Left renal pelvis (tissue), 4 donors: ENCODE measurements at regions not wholly inside any gene's neighbourhood (a gene's known extent, or its start where the extent isn't known, plus 50 kb on each side); places are given as distances from the start of the nearest gene placed in this dataset.
A peak's percentile ranks its signal among the peaks of the same experiment; 100 is the strongest.

Experiments used
- DNase-seq, 4 donors: peaks; one replicate each; pipeline ENCODE4 v3.0.0-alpha.2; 2013; ENCODE audit warnings: low read depth in 4 of 4, low spot score in 3 of 4

DNA sequence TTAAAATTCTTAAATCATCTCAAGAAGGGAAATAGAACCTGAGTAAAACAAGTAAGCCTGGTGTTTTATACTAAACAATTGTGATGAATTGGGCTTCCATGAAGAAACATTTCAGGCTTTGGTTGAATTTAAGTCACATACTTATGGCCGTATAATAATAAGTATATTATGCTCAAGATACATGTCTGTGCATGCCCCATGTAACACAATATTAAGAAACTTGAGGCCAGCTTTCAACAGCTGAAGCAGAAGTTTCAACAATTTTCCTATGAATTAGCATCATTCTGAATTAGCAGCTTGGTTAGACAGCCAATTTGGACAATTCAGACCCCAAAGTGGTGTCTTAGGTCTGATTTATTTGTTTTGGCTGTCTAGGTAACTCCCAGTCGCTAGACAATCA, 243.7 kb downstream of the MYLK4 start:
- no peak for DNase-seq

GRCh38 chr6:2505624-2506023, 245.1 kb downstream of the MYLK4 start:
- DNase-seq, result no peak

GRCh38 chr6:2504495-2505064, 246.1 kb downstream of the MYLK4 start:
- DNase-seq, result no peak

- DNase-seq, result peak in 1 of 4 donors; percentile 32
Observed at GRCh38 chr6:2503816-2504494, 246.8 kb downstream of the MYLK4 start.

- no peak for DNase-seq
Observed at GRCh38 chr6:2502998-2503674, 247.6 kb downstream of the MYLK4 start.

DNA sequence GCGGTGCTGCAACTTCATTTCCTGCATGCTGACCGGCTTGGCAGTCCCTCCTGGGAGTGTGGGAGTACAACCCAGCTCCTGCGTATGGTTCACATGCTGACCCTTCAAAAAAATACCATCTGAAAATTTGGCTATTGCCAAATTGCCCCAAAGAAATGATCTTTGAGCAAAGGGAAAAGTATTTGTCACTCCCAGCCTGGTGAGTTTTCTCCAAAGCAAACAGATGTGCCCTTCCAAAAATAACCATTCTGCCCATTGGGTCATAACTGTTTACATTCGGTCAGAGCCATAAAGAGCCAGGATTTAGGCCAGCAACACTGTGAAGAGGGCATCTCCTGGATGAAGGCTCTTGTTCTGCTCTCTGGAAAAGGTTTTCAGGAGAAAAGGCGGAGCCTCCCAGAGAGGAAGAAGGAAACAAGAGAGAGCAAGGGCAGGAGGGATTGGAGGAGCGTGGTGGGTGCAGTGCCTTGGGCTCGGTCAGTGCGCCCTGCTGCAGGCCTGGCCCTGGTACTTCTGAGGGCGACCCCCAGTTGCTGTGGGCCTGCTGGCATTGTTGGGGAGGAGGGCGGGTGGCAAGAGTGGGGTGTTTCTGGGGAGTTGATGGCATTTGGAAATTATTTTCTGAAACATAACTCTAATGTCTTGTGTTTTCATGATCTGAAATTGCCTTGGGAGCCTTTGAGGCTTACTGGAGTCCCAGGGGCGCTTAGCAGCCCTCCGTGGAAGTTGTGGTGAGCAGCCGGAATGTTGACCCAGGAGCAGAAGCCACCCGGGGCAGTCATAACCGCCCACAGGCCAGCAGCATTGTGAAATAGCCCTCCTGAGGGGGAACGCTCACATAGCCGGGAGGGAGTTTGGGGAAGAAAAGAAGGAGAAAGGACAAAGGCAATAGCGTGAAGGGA, 248.4 kb downstream of the MYLK4 start:
- no peak for DNase-seq

- DNase-seq, result no peak
Observed at GRCh38 chr6:2497922-2498623, 252.6 kb downstream of the MYLK4 start.

DNA sequence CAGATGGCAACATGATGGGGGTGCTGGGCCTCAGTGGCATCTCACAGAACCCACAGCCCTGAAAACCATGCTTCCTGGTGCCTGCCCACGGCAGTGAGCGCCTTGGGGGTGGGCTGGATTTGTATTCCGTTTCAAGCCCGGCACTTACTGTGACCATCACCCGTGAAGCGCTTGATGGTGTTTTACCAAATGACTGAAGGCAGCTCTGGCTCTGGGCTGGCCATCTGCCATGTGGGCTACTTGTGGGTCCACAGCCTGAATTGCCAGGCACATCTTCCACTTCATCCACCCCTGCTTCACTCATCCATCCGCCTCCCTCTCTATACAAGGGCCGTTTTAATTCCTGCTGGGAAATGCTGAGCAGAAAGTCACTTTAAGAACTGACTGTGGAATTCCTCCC, 250.9 kb upstream of the GMDS start:
- DNase-seq, result no peak

DNA sequence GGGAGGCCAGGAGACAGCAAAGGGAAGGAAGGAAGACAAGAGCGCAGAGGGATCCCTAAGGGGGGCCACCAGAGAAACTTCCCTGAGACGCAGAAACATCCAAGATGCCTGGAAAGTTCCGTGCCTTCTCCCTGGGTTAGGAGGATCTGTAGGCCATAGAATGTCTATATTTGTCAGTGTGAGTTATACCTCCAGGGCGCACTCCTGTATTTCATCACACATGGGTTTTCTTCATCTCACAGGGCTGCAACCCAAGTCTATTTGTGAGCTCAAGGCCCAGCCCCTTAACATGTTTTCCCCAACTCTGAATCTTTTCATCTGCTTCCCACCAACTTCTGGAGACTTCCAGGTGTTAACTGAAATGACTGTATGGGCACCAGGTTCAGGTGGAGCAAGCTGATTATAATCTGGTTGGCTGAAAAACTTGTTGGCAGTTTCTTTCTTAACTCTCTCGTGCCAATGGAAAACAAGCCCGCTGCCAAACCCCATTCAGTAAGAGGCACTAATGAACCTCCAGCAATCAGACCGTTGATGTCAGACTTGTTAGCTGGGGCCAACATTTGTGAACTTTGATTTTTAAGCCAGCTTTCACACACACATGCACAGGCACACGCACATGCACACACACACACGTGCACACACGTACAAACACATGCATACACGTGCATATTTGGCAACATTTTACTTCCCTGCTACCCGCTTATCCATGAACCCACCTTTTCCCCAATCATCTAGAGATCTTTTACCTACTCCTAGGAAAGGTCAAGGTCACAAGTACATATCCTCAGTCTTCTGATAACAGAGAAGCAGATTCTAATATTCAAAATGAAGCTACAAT, 247.5 kb upstream of the GMDS start:
- DNase-seq, result no peak

GRCh38 chr6:2491137-2491536, 245.7 kb upstream of the GMDS start:
- DNase-seq, result no peak

DNA sequence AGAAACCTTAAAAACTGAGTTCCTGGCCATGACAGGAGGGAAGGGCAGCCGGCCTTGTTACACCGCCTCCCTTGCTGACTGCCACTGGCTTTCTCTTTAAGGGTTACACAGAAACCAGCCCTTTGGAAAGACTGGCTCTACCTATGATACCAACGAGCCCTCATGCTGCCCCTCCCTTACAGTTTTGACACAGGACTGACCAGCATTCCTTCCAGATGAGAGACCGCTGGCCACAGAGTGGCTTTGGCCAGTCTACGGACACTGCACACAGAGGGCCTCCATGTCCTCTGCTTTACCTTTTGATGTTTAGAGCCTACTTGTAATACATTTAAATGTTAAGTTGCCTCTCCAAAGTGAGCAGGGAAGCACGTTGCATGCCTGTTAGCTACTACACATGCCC, 243.2 kb upstream of the GMDS start:
- DNase-seq, result no peak

- no peak for DNase-seq
Observed at GRCh38 chr6:2485116-2485515, 239.7 kb upstream of the GMDS start.

GRCh38 chr6:2482773-2483172, 237.4 kb upstream of the GMDS start:
- no peak for DNase-seq

- DNase-seq, result no peak
Observed at GRCh38 chr6:2481307-2481706, 235.9 kb upstream of the GMDS start.

DNA sequence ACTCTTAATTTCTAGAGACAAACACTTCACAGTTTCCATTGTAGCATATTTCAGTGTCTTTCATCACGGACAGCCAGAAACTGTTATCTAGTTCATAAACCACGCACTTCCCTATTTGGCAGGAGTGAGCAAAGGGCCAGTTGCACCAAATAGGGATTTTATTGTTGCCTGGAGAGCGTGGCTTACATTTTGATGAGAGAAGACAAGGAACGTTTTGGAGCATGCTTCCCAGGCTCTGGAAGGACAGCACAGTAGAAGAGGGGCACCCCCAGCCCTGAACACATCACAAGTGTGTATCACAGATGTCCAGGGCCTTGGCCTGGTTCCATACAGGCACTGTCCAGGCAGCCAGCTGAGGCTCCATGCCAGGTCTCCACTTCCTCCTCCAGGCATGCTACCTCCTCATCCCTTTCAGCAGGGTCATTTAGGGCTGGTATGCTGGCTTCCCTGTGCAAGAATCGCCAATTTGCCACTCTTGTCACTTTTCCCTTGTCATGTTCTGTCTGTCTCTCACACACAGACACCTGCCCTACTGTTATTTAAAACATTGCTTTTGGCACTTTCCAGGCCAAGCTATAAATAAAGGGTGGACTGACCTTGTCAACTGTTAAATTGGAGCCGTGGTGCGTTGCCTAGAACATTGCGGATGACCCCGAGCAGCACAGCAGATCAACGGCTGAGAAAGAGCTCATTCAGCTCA, 235.0 kb upstream of the GMDS start:
- DNase-seq, result no peak

DNA sequence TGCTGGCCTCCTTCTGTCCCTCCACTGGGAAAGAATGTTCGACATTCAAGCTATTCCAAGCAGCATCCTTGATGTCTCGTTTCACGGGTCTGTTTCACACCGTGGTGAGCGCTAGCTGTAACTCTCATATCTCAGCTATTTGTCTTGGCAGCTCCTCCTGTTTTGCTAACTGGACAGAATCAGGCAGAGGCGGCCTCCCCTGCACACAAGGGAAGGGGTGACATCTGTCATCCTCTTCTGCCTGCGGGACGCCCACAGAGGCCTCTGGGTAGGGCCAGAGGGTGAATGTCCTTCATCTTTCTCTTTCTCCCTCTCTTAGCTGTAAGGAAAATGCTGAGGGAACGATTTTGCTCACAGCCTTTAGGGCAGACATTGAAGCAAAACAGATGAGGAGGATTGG, 232.8 kb upstream of the GMDS start:
- DNase-seq, result peak in 3 of 4 donors; percentile 42 to 59 (median 49)

DNA sequence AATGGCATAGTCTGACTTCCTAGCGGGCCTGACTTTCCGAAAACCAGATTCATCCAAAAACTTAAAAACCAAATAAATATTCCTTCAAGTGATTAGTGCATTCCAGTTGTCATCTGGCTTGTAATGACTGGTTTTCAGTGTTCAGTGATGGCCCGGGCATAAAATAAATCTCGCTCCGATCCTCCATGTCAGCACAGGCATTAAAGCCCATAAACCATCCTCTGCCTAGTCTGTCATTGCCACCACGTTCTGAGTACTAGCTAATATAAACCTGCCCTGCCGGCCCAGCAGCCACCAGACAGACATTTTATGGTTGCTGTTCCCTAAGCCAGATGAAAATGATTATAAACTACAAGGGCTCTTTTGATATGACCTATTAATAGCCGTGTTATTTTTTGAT, 232.3 kb upstream of the GMDS start:
- DNase-seq, result no peak

DNA sequence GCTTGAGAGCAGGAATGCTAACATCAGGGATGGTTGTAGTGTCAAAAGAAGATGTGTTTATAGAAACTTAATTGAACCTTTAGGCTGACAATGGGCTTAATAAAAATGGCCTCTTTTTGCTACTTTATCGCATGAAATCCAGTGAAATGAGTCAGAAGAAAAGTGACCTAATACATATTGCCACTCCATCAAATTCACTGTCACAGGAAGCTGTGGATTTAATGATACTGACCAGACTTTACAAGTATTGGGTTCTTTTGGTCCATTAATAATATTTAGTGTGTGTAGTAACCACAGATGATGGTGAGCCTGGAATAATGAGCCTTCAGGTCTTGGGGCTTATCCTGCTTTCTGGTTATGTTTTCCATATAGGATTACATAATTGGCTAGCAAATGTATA, 231.8 kb upstream of the GMDS start:
- no peak for DNase-seq

- DNase-seq, result no peak
Observed at GRCh38 chr6:2476376-2476775, 231.0 kb upstream of the GMDS start.
